GM18517 (cell line): ENCODE measurements at regions not wholly inside any gene's neighbourhood (a gene's known extent, or its start where the extent isn't known, plus 50 kb on each side); places are given as distances from the start of the nearest gene placed in this dataset.
"Not testable (repeated sequence)": the region's sequence is repeated elsewhere in the genome, so short reads cannot be mapped to it uniquely, and the experiment has no call there.

Source experiments
- ATAC-seq: cut with Tn5 transposase; IDR thresholded peaks from one replicate; pipeline ENCODE4 v1.9.1; 2021; ENCODE audit warnings: mild to moderate bottlenecking, moderate library complexity; ENCODE audit not compliant: unreplicated experiment

- no peak for ATAC-seq
These were observed 1863.5 kb upstream of the PCDH20 start for GRCh38 chr13:63279136-63279535.

GRCh38 chr13:63274772-63275171 is 1859.1 kb upstream of the PCDH20 start:
- no peak for ATAC-seq

- ATAC-seq = no peak
These were observed 1834.0 kb upstream of the PCDH20 start for GRCh38 chr13:63249411-63250187.

DNA sequence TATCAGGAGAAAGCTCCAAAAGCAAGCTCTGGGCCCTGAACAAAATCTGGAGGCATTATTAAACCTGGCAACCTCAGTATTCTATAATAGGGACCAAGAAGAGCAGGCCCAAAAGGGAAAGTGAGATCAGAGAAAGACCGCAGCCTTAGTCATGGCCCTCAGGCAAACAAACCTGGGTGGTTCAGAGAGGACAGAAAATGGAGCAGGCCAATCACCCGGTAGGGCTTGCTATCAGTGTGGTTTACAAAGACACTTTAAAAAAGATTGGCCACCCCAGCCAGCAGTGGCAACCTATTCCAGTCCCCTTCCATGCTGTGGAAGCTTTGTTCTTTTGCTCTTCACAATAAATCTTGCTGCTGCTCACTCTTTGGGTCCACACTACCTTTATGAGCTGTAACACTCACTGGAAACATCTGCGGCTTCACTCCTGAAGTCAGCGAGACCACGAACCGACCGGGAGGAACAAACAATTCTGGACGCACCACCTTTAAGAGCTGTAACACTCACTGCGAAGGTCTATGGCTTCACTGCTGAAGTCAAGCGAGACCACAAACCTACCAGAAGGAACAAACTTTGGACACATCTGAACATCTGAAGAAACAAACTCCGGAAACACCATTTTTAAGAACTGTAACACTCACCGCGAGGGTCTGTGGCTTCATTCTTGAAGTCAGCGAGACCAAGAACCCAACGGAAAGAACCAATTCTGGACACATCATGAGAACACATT is 1821.2 kb upstream of the PCDH20 start:
- ATAC-seq = not testable (repeated sequence)

- ATAC-seq = not testable (repeated sequence)
These were observed 1802.9 kb upstream of the PCDH20 start for GRCh38 chr13:63218596-63218995.

DNA sequence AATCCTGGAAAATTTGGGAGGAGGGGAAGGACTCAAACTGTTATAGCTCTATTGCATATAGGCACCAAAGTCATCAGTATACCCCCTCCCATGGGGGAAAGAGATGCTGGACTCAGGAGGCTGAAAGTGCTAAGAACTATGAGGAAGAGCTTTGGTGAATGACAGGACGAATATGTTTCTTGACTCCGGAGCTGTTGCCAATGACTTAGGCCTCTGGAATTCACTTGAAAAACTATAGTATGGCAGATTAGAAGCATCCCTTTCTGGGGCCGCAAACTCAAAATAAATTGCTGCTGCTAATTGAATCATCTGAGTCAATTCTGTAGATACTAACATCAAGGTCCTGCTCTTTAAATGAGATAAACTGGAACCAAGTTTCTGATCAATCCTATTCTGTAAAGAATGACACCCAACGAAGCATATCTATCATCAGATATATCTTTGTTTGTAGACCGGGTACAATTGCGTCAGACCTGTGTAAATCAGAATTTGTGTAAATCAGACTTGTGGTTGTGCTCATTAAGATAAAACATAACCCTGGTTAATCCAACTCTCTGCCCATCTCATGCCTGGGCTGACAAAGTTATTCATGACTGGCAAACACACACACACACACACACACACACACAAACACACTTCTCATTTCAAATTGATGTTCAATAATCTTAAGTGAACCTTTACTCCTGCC is 1793.8 kb upstream of the PCDH20 start:
- no peak for ATAC-seq

DNA sequence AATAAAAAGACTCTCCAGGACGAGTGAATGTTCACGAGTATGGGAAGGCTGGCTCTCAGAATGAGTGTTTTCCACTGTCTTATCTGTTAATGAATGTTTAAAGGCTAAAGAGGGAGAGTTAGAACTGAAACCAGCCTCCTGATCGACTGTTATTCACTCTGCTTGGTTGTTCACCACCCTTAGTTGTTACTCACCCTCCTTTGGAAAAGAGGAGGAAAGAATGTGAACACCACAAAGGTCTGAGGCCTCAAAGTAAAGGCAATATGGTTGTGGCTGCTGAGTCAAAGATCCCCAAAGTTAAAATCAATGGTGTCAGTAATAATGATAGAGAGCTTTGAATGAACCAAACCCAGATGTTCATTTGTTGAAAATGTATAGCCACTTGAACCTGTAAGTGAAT is 1793.2 kb upstream of the PCDH20 start:
- ATAC-seq = no peak

GRCh38 chr13:63206461-63206860 is 1790.8 kb upstream of the PCDH20 start:
- no peak for ATAC-seq

DNA sequence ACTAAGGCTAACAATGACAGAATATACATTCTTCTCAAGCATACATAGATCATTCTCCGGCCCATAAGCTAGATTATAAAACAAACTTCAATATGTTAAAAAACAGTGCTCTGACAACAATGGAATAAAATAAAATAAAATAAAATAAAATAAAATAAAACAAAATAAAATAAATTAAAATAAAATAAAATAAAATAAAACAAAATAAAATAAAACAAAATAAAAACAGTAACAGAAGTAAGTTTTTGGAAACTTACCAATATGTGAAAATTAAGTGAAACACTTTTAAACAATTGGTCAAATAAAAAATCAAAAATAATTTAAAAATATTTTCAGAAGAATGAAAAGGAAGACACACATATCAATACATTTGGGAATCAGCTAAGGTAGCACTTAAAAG is 1785.8 kb upstream of the PCDH20 start:
- no peak for ATAC-seq

DNA sequence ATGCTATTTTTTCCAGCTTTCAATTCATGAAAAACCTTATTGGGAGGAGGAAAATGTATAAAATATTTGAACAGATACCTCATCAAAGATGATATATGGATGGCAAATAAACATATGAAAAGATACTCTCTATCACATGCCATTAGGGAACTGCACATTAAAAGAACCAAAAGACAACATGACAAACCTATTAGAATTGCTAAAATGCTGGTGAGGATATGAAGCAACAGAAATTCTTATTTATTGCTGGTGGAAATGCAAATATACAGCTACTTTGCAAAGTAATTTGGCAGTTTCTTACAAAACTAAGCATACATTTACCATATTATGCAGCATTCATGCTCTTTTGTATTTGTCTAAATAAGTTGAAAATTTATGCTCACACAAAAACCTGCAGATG is 1783.9 kb upstream of the PCDH20 start:
- no peak for ATAC-seq

DNA sequence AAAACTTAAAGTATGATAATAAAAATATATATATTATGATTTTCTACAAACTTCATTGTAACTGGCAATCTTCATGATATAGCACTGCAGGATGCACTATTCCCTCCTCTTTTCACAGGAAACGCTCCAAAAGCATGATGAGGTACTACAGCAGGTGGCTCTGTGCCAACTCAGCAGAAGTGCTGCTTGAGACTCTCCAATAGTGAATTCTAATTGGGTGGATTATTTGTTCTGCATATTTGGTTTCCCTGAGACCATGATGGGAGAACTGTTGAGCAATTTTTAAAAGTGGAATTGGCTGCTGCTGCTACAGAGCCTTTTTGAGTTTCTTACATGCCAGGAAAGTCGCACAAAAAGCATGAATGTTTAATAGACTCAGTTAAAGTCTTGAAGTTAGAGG is 1782.4 kb upstream of the PCDH20 start:
- ATAC-seq = no peak

DNA sequence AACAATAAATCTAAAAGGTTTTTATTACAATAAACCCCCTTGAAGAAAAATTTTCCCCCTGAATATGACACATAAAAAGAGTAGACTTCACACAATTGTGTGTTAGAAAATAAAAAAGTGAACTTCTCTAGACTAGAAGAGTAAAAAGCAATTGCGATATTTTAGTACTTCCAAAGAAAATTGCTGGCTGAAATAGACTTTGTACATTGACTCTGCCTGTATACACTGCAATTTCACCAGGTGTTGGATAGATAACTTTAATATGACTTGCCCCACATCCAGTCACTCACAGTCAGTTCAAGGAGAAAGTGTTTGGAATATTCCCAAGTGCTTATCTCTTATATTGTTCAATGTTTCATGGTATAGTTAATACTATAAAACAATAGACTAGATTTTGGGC is 1780.1 kb upstream of the PCDH20 start:
- ATAC-seq = no peak

- ATAC-seq = no peak
These were observed 1775.1 kb upstream of the PCDH20 start for GRCh38 chr13:63190742-63191141.

DNA sequence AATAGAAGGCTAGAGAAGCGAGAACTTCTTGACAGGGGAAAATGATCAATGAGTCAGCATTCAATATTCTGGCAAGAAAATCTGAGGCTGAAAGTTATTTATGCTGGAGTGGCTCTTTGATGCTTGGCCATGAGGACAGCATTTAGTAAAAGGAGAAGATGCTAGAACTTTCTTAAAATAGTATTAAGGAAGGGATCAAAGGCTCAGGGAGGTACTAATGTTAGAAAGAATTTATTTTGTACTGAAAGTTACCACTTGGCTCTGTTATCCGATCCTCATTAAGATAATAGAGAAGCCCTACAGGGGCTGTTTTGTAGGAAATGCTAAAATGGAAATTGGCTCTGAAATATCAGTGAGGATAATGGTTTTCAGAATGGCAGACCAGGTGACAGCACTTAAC is 1774.6 kb upstream of the PCDH20 start:
- ATAC-seq = no peak

GRCh38 chr13:63189712-63190111 is 1774.1 kb upstream of the PCDH20 start:
- ATAC-seq = no peak

GRCh38 chr13:63184693-63185092 is 1769.0 kb upstream of the PCDH20 start:
- ATAC-seq = no peak

GRCh38 chr13:63175536-63175935 is 1759.9 kb upstream of the PCDH20 start:
- no peak for ATAC-seq

- no peak for ATAC-seq
These were observed 1752.2 kb upstream of the PCDH20 start for GRCh38 chr13:63167699-63168337.

- no peak for ATAC-seq
These were observed 1750.7 kb upstream of the PCDH20 start for GRCh38 chr13:63166345-63166744.

DNA sequence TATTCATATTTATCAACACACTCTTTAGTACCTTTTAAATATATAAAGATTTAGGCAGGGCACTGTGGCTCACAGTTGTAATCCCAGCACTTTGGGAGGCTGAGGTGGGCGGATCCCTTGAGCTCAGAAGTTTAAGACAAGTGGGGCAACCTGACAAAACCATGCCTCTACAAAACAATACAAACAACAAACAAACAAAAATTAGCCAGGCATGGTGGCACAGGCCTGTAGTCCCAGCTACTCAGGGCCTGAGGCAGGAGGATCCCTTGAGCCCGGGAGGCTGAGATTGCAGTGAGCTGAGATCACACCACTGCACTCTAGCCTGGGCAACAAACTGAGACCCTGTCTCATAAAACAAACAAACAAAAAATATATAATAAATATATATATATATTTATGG is 1748.3 kb upstream of the PCDH20 start:
- ATAC-seq = no peak

DNA sequence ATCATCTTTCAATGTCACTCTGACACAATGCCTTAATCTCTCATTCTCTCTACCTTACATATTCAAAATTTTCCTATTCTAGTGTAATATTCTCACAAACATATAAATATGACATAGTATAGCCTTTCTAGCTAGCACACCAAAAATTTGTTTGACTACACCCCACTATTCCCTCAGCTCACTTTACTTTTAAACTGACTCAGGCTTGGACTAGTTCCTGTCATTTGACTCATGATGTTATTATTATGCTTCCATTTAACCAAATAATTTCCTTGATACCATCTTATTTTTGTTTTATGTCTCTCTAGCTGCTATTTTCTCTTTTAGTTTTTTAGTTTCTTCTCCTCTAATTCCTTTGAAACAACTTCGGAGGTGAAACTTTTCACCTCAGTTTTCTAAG is 1745.6 kb upstream of the PCDH20 start:
- no peak for ATAC-seq
